A673 (cell line): ENCODE measurements at regions not wholly inside any gene's neighbourhood (a gene's known extent, or its start where the extent isn't known, plus 50 kb on each side); places are given as distances from the start of the nearest gene placed in this dataset.

Source experiments
- BruUV-seq: library from RNA; stranded (reverse); fragments of 400-500 nt; replicated peaks from 2 replicates; lab custom pipeline; 2021; lab: Mats Ljungman, UMichigan
- CTCF ChIA-PET: fragments of 300-600 bp; sonication (Branson Sonifier 250); formaldehyde crosslinking; loops from one replicate; lab custom pipeline; 2022; ENCODE audit warnings: antibody characterized with exemption; lab: Charles Lee
- POLR2A ChIA-PET: fragments of 300-600 bp; sonication (Branson Sonifier 250); formaldehyde crosslinking; loops from one replicate; lab custom pipeline; 2022; ENCODE audit warnings: antibody characterized with exemption; ENCODE audit not compliant: low non-redundant PET; lab: Charles Lee
- DNase-seq: peaks from one replicate; pipeline ENCODE4 v3.0.0-alpha.2; 2015; ENCODE audit warnings: low spot score
- H3K27ac ChIP-seq: fragments of 200-600 bp; sonication (generic); 2 replicates; pipeline ENCODE4 v1.5.1; 2016; ENCODE audit warnings: mixed run types, low read depth, mild to moderate bottlenecking, mixed read lengths, antibody characterized with exemption, low read length; ENCODE audit not compliant: poor library complexity, severe bottlenecking
- H3K27me3 ChIP-seq: fragments of 200-600 bp; sonication (generic); replicated peaks from 2 replicates; pipeline ENCODE4 v1.6.1; 2017; ENCODE audit warnings: mixed run types, low read depth, mild to moderate bottlenecking, mixed read lengths, antibody characterized with exemption, low read length; ENCODE audit not compliant: insufficient read depth, poor library complexity
- H3K36me3 ChIP-seq: fragments of 200-600 bp; sonication (generic); 2 replicates; pipeline ENCODE4 v1.6.1; 2016; ENCODE audit warnings: mixed run types, mild to moderate bottlenecking, mixed read lengths, antibody characterized with exemption, low read length; ENCODE audit not compliant: insufficient read depth, poor library complexity, severe bottlenecking
- H3K4me1 ChIP-seq: fragments of 200-600 bp; sonication (generic); 2 replicates; pipeline ENCODE4 v1.6.1; 2017; ENCODE audit warnings: mixed run types, mild to moderate bottlenecking, mixed read lengths, antibody characterized with exemption, low read length; ENCODE audit not compliant: insufficient read depth, poor library complexity, severe bottlenecking
- H3K4me3 ChIP-seq: fragments of 200-600 bp; sonication (generic); 2 replicates; pipeline ENCODE4 v1.5.1; 2016; ENCODE audit warnings: low read depth, mixed run types, mild to moderate bottlenecking, mixed read lengths, low read length; ENCODE audit not compliant: poor library complexity, severe bottlenecking
- H3K9me3 ChIP-seq: fragments of 200-600 bp; sonication (generic); 2 replicates; pipeline ENCODE4 v1.6.1; 2016; ENCODE audit warnings: mixed run types, low read depth, mild to moderate bottlenecking, mixed read lengths, antibody characterized with exemption, low read length; ENCODE audit not compliant: poor library complexity, severe bottlenecking
- EZH2 ChIP-seq: fragments of 200-600 bp; sonication (generic); IDR thresholded peaks from 2 replicates; pipeline ENCODE4 v1.6.1; 2017; ENCODE audit warnings: borderline replicate concordance, low read depth, mild to moderate bottlenecking, mixed read lengths, antibody characterized with exemption, low read length; ENCODE audit not compliant: poor library complexity, severe bottlenecking
- intact Hi-C: fragments of 100-400 bp; cut with micrococcal nuclease; formaldehyde crosslinking; loops from one replicate; pipeline ENCODE4 v1.10.0; 2022; ENCODE audit not compliant: unreplicated experiment
- TF ChIP-seq, protein P1 (sequence below): fragments of 300-800, 200-600 bp; sonication (generic); conservative IDR thresholded peaks from 2 replicates; pipeline ENCODE4 v1.5.1; 2017; ENCODE audit warnings: low read depth, mild to moderate bottlenecking, antibody characterized with exemption, low read length, moderate library complexity, mixed read lengths

DNA sequence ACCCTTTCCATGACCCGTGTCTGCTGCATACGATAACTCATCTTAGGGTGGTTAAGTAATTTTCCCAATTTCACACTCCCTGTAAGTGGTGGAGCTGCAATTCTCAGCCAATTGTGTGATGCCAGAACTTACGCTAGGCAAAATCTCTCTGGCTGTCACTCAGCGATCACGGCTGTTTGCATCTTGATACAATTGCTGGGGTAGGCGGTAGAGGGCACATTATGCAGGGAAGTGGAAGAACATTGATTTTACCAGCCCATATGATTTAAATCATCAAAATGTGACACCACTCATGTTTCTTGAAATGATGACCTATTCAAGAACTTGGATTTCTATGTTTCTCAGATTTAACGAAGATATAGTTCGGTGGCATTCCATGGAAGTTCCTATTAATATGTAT is 108.7 kb upstream of the ADARB2 start:
- CTCF ChIA-PET: no interaction called here
- no peak for DNase-seq
- TF ChIP-seq EZH2: no peak
- TF ChIP-seq, protein P1, sequence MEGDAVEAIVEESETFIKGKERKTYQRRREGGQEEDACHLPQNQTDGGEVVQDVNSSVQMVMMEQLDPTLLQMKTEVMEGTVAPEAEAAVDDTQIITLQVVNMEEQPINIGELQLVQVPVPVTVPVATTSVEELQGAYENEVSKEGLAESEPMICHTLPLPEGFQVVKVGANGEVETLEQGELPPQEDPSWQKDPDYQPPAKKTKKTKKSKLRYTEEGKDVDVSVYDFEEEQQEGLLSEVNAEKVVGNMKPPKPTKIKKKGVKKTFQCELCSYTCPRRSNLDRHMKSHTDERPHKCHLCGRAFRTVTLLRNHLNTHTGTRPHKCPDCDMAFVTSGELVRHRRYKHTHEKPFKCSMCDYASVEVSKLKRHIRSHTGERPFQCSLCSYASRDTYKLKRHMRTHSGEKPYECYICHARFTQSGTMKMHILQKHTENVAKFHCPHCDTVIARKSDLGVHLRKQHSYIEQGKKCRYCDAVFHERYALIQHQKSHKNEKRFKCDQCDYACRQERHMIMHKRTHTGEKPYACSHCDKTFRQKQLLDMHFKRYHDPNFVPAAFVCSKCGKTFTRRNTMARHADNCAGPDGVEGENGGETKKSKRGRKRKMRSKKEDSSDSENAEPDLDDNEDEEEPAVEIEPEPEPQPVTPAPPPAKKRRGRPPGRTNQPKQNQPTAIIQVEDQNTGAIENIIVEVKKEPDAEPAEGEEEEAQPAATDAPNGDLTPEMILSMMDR: no peak
- no peaks in the 10 kb centered on the region for H3K9me3 ChIP-seq
- no TSS peak for BruUV-seq
- no peak overlapping the region for H3K4me3 ChIP-seq
- no peaks in the 10 kb centered on the region for H3K36me3 ChIP-seq
- H3K4me1 ChIP-seq: no peaks in the 10 kb centered on the region
- intact Hi-C loops: no loop called here
- no peak overlapping the region for H3K27ac ChIP-seq
- peaks cover 56% of the 10 kb centered on the region for H3K27me3 ChIP-seq
- POLR2A ChIA-PET: no interaction called here

DNA sequence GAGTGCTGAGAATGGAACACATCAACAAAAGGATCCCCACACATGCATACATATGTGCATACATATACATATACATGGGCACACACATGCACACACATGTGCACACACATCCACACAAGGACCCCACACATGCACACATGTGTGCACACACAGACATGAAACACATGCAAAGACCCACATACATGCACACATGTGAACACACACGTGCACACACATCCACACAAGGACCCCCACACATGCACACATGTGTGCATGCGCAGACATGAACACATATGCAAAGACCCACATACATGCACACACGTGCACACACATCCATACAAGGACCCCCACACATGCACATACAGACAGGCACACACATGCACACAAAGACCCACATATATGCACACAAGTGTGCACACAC is 104.4 kb upstream of the ADARB2 start:
- no TSS peak for BruUV-seq
- H3K4me1 ChIP-seq: no peaks in the 10 kb centered on the region
- H3K9me3 ChIP-seq: no peaks in the 10 kb centered on the region
- H3K27ac ChIP-seq: no peak overlapping the region
- POLR2A ChIA-PET: no interaction called here
- DNase-seq: no peak
- no peaks in the 10 kb centered on the region for H3K36me3 ChIP-seq
- intact Hi-C loops: no loop called here
- H3K27me3 ChIP-seq: peaks cover 49% of the 10 kb centered on the region
- H3K4me3 ChIP-seq: no peak overlapping the region
- TF ChIP-seq, protein P1: no peak
- TF ChIP-seq EZH2: no peak
- CTCF ChIA-PET: no interaction called here

DNA sequence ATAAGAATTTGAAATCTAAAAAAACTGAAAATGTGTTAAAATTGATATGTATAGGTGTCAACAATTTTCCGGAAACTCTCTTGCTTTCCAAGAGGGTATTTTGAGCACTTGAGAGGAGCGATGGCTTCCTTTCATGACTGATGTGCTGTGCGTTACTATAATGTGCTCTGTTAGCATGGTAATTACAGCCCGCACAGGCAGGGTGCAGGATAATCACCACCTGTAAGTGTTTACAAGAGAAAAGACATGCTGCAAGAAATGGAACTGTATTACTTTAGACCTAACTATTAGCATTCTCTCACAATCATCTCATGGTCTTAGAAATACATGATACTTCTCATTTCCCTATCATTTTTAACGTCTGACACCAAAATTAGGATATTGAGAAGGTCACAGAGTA is 92.4 kb upstream of the ADARB2 start:
- Histone ChIP-seq H3K36me3 (no peaks in the 10 kb centered on the region), H3K9me3 (no peaks in the 10 kb centered on the region), H3K27me3 (peaks cover 69% of the 10 kb centered on the region), H3K4me1 (no peaks in the 10 kb centered on the region), H3K4me3 (no peak overlapping the region), H3K27ac (no peak overlapping the region)
- ChIA-PET POLR2A (no interaction called here), CTCF (no interaction called here)
- intact Hi-C loops: no loop called here
- BruUV-seq: no TSS peak
- no peak for DNase-seq
- TF ChIP-seq, protein P1: no peak
- TF ChIP-seq EZH2: no peak
